ENCODE measurements at regions not wholly inside any gene's neighbourhood (a gene's known extent, or its start where the extent isn't known, plus 50 kb on each side); places are given as distances from the start of the nearest gene placed in this dataset.

GRCh38 chr2:7706791-7707190 is 789.6 kb downstream of the RNF144A start:
- no peaks in the 10 kb centered on the region for H3K27me3 ChIP-seq (replicated peaks; ENCODE audit: insufficient read depth, low read depth, low read length, poor library complexity)
- H3K4me3 ChIP-seq (ENCODE audit: low read depth, low read length, poor library complexity, severe bottlenecking): no peak overlapping the region
- BruUV-seq (replicated peaks): no TSS peak
- no peaks in the 10 kb centered on the region for H3K9me3 ChIP-seq (ENCODE audit: low read depth, low read length, poor library complexity, severe bottlenecking)
- H3K36me3 ChIP-seq (ENCODE audit: insufficient read depth, low read length, poor library complexity, severe bottlenecking): no peaks in the 10 kb centered on the region
- DNase-seq (ENCODE audit: low spot score): no peak
- H3K27ac ChIP-seq (ENCODE audit: low read depth, low read length, poor library complexity, severe bottlenecking): no peak overlapping the region
- ChIA-PET CTCF (no interaction called here), POLR2A (ENCODE audit: low non-redundant PET) (no interaction called here)
- intact Hi-C loops (cut with micrococcal nuclease; ENCODE audit: unreplicated experiment): no loop called here
- no peak for TF ChIP-seq EZH2 (IDR thresholded peaks at IDR 0.05; ENCODE audit: borderline replicate concordance, low read depth, low read length, poor library complexity, severe bottlenecking)
- no peak for TF ChIP-seq CTCF (conservative IDR thresholded peaks at IDR 0.05; ENCODE audit: low read depth, low read length)
- H3K4me1 ChIP-seq (ENCODE audit: insufficient read depth, low read length, poor library complexity, severe bottlenecking): no peaks in the 10 kb centered on the region

- Histone ChIP-seq H3K36me3 (ENCODE audit: insufficient read depth, low read length, poor library complexity, severe bottlenecking) (no peaks in the 10 kb centered on the region), H3K9me3 (ENCODE audit: low read depth, low read length, poor library complexity, severe bottlenecking) (no peaks in the 10 kb centered on the region), H3K27me3 (replicated peaks; ENCODE audit: insufficient read depth, low read depth, low read length, poor library complexity) (no peaks in the 10 kb centered on the region), H3K4me1 (ENCODE audit: insufficient read depth, low read length, poor library complexity, severe bottlenecking) (no peaks in the 10 kb centered on the region), H3K4me3 (ENCODE audit: low read depth, low read length, poor library complexity, severe bottlenecking) (no peak overlapping the region), H3K27ac (ENCODE audit: low read depth, low read length, poor library complexity, severe bottlenecking) (no peak overlapping the region)
- POLR2A ChIA-PET (ENCODE audit: low non-redundant PET): no interaction called here
- BruUV-seq (replicated peaks): no TSS peak
- CTCF ChIA-PET: no interaction called here
- intact Hi-C loops (cut with micrococcal nuclease; ENCODE audit: unreplicated experiment): no loop called here
- DNase-seq (ENCODE audit: low spot score): no peak
- TF ChIP-seq EZH2 (IDR thresholded peaks at IDR 0.05; ENCODE audit: borderline replicate concordance, low read depth, low read length, poor library complexity, severe bottlenecking) (no peak), CTCF (conservative IDR thresholded peaks at IDR 0.05; ENCODE audit: low read depth, low read length) (no peak)
Measured at GRCh38 chr2:7707723-7708122, 790.5 kb downstream of the RNF144A start.

GRCh38 chr2:7709907-7710306 is 792.7 kb downstream of the RNF144A start:
- intact Hi-C loops (cut with micrococcal nuclease; ENCODE audit: unreplicated experiment): no loop called here
- TF ChIP-seq EZH2 (IDR thresholded peaks at IDR 0.05; ENCODE audit: borderline replicate concordance, low read depth, low read length, poor library complexity, severe bottlenecking) (no peak), CTCF (conservative IDR thresholded peaks at IDR 0.05; ENCODE audit: low read depth, low read length) (no peak)
- no peaks in the 10 kb centered on the region for H3K9me3 ChIP-seq (ENCODE audit: low read depth, low read length, poor library complexity, severe bottlenecking)
- no peak for DNase-seq (ENCODE audit: low spot score)
- H3K36me3 ChIP-seq (ENCODE audit: insufficient read depth, low read length, poor library complexity, severe bottlenecking): no peaks in the 10 kb centered on the region
- ChIA-PET POLR2A (ENCODE audit: low non-redundant PET) (no interaction called here), CTCF (no interaction called here)
- BruUV-seq (replicated peaks): no TSS peak
- H3K27ac ChIP-seq (ENCODE audit: low read depth, low read length, poor library complexity, severe bottlenecking): no peak overlapping the region
- no peaks in the 10 kb centered on the region for H3K4me1 ChIP-seq (ENCODE audit: insufficient read depth, low read length, poor library complexity, severe bottlenecking)
- H3K27me3 ChIP-seq (replicated peaks; ENCODE audit: insufficient read depth, low read depth, low read length, poor library complexity): no peaks in the 10 kb centered on the region
- H3K4me3 ChIP-seq (ENCODE audit: low read depth, low read length, poor library complexity, severe bottlenecking): no peak overlapping the region
